H1 (cell line): ENCODE measurements at regions not wholly inside any gene's neighbourhood (a gene's known extent, or its start where the extent isn't known, plus 50 kb on each side); places are given as distances from the start of the nearest gene placed in this dataset.

Experiments
- CEBPB ChIP-seq: IDR thresholded peaks from 2 replicates; pipeline ENCODE4 v1.6.1; 2012; ENCODE audit warnings: low read depth, low read length
- KDM4A ChIP-seq: IDR thresholded peaks from one replicate; pipeline ENCODE4 v1.7.1; 2012; ENCODE audit warnings: low read depth, mild to moderate bottlenecking, moderate library complexity, low read length, inconsistent platforms; ENCODE audit not compliant: severe bottlenecking
- NANOG ChIP-seq: IDR thresholded peaks from 2 replicates; pipeline ENCODE4 v1.6.1; 2011; ENCODE audit warnings: low read length, low read depth, mild to moderate bottlenecking, inconsistent platforms; ENCODE audit not compliant: insufficient read depth, poor library complexity, severe bottlenecking
- NRF1 ChIP-seq: IDR thresholded peaks from 2 replicates; pipeline ENCODE4 v1.6.1; 2011; ENCODE audit warnings: mild to moderate bottlenecking, low read depth, low read length, improper control_type of control experiment
- POU5F1 ChIP-seq: IDR thresholded peaks from 2 replicates; pipeline ENCODE4 v1.6.1; 2011; ENCODE audit warnings: low read depth, mild to moderate bottlenecking, low read length, moderate library complexity
- RFX5 ChIP-seq: IDR thresholded peaks from 2 replicates; pipeline ENCODE4 v1.6.1; 2011; ENCODE audit warnings: low read depth, low read length, improper control_type of control experiment, borderline replicate concordance
- TAF1 ChIP-seq: IDR thresholded peaks from 2 replicates; pipeline ENCODE4 v1.6.1; 2011; ENCODE audit warnings: mild to moderate bottlenecking, low read depth, low read length
- YY1 ChIP-seq: IDR thresholded peaks from 2 replicates; pipeline ENCODE4 v1.6.1; 2011; ENCODE audit warnings: low read depth, mild to moderate bottlenecking, low read length

- TF ChIP-seq KDM4A (no peak), TAF1 (no peak), NANOG (no peak), POU5F1 (no peak), CEBPB (no peak), RFX5 (no peak), YY1 (no peak), NRF1 (no peak)
These were observed 338.5 kb downstream of the SEMA3D start (continued) for GRCh38 chr7:84848219-84848973.
